NCI-H2081 treated with DMSO at 0.1 percent for 48 hours (cell line): ENCODE measurements at regions not wholly inside any gene's neighbourhood (a gene's known extent, or its start where the extent isn't known, plus 50 kb on each side); places are given as distances from the start of the nearest gene placed in this dataset.
"Not testable (repeated sequence)": the region's sequence is repeated elsewhere in the genome, so short reads cannot be mapped to it uniquely, and the experiment has no call there.

Experiments used
- DNase-seq: peaks from one replicate; lab custom pipeline; 2025; lab: John Stamatoyannopoulos, UW

DNA sequence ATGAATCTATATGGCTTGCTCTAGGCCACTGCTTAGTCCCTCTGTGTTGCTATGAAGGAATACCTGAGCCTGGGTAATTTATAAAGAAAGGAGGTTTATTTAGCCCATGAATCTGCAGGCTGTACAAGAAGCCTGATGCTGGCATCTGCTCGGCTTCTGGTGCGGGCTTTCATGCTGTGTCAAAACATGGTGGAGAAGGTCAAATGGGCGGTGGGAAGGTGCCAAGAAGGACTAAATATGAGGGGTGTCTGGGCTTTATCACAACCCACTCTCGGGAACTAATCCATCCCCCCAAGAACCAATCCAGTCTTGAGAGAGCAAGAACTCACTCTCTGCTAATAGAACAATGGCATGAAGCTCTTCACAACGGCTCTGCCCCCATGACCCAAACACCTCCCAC lies 481.6 kb downstream of the EIPR1 start:
- no peak for DNase-seq

DNA sequence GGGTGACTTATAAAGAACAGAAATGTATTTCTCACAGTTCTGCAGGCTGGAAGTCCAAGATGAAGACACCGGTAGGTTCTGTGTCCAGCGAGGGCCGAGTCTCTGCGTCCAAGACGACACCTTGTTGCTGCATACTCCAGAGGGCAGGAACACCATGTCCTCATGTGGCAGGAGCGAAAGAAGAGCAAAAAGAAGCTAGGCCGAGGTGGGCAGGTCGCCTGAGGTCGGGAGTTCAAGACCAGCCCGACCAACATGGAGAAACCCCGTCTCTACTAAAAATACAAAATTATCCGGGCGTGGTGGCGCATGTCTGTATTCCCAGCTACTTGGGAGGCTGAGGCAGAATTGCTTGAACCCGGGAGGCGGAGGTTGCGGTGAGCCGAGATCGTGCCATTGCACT lies 483.6 kb downstream of the EIPR1 start:
- DNase-seq = not testable (repeated sequence)

DNA sequence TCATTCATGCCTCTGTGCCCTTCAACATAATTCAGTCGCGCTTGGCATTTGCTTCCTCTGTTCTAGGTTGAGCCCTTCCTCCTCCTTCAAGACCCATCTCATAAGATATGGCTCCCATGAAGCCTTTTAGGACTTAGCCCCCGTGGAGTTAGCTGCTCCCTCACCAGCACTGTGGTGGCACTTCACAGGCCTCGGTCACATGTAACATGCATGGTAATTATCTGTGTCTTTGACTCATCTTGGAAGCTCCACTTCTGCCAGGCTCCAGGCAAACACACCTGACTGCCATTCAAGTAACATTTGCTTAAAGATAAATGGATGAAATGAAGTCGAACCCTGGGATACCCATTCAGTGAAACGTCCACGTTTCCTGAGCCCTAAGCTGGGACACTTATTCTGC lies 484.7 kb downstream of the EIPR1 start:
- no peak for DNase-seq

DNA sequence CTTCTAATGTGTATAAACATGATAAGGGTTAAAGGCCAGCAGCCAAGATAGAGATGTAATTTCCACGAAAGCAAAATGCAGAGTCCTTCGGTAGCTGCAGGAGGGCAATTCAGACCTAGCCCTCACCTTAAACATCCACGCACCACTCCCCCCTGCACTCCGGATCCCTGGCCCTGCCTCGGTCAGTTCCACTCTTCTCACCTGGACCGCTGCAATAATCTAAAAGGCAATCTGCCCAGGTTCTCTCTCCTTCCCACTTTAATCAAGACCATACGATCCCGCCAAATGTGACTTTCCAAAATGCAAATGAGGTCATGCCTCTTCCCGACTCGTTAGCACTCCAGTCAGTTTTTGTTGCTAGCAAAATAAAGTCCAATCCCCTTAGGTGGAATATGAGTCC lies 485.2 kb downstream of the EIPR1 start:
- no peak for DNase-seq

DNA sequence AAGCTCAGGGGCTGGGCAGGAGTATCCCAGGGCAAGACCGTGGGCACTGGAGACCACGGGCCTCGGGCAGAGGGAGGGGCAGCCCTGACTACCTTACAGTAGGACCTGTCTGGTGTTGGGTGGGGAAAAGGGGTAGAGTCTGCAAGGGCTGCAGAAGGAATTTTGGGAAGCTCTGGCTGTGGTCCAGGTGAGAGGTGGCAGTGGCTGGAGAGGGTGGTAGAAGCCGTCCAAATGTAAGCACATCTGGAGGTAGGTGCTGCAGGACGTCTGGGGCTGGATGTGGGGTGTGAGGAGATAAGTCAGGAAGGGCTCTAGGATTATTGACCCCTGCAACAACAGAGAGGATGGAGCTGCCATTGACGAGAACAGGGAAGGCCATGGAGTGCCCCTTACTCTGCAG lies 486.7 kb downstream of the EIPR1 start:
- no peak for DNase-seq

DNA sequence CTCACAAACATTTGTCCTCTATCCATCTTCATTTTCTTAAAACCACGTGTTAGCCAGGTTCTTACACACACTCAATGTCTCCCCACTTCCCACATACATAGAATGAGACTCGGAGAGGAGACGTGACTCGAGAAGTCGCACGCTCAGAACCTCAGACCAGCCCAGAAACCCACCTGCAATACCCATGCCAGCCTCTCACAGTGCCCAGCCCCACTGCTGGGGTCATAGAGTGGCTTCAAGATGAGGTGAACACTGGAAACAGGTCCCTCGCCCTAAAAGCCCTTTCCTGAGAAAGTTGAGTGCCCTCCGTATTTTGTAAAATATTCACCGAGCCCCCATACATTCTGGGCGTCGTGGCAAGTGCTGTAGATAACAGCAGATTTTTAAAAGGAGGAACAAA lies 487.4 kb downstream of the EIPR1 start:
- no peak for DNase-seq

DNA sequence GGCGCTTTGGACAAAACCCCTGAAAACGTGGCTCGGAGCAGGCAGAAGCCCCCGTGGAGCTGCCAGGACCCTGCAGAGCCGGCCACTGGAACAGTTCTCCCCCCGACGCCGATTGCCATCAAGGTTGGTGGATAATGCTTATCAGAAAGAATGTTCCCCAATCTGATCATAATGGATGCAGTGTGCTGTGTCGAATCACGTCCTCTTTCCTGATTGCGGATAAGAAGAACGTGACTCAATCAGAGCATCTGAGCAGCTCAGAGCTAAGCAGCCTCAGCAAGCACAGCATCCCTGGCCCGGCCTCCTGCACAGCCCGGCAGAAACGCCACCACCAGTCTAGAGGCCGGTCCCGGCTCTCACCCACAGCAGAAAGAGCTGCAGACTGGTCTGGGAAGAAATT lies 488.0 kb downstream of the EIPR1 start:
- DNase-seq = no peak

DNA sequence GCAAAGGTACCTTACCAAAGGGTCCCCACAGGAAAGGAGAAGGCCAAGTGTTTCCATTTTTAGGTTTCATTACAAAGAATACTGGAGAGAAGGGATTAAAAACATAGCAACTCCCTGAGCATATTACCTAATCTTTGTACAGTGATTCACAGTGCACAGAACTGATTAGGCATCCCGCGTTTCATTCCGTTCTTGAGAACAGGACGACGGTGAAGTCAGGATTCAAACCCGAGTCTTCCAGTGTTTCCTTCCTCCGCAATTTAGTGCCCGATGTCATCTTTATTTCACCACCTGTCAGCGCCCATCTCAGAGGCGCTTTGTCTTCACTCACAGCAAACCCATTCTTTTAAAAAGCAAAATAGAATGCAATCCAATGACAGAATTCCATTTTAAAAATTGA lies 488.5 kb downstream of the EIPR1 start:
- no peak for DNase-seq

DNA sequence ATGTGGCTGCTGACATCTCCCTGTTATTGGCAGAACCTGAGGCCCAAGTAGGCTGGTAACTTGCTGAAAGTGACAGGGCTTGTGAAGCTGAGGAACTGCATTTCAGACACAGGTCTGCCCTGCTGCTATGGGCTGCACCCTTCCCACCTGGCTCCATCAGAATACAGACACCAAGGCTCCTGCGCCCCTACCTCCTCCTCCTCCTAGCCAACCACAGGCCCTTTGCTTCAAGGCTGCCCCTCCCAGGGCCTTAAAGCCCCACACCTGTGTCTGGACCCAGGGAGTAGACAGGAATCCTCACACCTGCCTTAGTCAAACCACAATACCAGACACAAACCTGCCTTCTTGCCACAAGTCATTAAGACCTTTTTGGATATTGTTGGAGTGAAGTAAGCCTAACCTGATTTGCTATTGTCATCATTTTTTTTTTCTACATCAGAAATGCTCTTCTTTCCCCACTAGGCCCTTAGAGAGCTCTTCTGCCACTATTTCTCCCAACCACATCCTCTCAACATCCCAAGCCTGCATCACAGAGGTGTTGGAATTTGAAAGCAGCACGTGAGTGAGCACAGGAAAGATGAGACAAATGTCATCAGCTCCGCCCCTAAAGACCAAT lies 489.7 kb downstream of the EIPR1 start:
- DNase-seq = no peak

DNA sequence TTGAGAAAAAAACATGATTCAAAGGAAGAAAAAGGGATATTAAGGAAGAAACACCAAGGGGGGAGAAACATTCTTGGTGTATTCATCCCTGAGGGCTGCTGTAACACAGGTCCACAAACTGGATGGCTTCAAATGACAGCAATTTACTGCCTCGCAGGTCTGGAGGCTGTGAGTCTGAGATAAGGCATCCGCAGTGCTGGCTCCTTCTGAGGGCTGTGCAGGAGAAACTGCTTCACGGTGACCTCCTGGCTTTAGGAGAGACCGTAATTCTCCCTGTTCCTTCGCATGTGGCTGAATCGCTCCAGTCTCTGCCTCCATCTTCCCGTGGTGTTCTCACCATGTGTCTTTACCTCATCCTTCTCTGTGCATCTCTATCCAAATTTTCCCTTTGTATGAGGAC lies 490.7 kb downstream of the EIPR1 start:
- no peak for DNase-seq

DNA sequence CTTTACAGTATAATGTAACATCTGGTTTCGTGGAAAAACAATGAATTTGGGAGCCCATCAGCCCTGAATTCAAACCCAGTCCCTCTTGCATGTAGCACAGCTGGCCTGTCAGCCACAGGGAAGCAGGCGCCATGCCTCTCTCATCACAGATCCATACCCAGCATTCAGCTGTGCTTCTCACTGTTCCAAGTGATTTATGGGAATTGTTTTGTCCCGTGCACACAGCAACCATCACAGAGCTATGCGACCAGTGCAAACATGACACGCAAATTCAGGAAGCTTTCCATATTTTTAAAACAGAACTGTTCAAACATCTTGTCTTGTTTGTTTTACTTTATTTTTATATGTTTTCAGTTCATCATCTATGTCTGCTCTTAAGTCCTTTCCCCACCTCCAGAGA lies 496.1 kb downstream of the EIPR1 start:
- no peak for DNase-seq

DNA sequence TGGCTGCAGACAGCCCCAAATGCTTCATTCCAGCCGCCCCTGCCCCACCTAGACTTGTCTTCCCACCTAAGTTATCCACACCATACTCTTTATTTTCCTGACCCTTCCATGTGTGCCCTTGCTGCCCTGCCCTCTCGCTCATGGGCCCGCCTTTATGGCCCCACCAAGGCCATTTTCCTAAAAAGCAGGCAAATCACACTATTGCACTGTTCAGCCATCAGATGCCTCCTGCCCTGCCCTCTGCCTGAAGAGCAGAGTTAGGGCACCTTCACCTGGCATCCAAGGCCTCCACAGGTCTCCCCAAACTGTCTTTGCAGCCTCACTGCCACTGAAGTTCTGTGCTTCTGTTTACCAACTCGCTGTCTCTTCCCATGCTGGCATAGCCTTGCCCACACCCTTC lies 496.7 kb downstream of the EIPR1 start:
- no peak for DNase-seq

DNA sequence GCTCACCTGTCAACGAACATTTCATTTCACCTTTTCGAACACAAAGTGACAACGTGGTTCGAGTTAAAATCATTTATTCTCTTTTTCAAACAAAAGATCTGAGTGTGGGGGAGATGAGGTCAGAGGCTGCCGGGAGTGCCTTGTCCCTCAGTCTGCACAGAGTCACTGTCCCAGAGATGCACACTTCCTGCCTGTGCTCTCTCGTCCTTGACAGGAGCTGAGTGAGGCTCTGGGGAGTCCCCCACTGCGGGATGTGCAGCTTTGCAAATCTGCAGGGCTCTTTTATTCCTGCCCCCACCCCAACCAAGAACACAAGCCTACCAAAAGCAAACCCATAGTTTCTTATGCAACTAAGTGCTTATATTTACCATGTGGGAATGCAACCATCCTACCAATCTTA lies 497.8 kb downstream of the EIPR1 start:
- no peak for DNase-seq

DNA sequence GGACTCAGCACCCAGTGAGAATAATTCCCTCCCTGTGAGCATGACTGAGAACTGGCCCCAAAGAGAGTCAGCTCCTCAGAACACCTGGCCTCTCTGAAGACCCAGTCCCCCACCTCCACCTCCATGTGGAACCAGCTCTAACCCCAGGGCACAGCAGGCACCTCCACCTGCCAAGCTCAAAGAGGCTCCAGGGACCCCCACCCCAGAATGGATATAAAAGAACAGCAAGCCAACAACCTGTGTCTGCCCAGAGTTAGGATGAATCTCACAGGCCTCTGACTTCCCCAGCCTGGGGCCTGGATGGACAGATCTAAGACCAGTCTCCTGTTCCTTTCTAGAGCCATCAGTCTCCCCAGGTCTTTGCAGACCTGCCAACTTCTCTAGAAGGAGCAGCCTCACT lies 498.5 kb downstream of the EIPR1 start:
- no peak for DNase-seq

DNA sequence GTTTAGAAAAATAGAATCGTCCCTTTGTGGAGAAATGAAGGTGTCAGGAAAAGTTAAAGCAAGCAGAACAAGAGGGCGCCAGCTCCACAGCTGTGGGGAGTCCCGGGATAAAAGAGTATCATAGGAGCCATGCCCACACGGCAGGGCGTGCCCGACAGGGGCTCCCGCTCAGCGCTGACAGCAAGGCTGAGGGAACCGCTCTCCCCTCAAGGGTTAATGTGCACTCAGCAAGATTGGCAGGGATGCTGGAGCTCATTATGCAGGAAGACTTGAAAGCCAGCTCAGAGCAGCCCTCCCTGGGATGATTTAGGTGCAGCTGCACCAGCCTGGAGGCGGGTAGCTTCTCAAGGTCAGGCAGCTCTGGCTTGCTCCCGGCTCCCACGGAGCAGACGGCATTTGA lies 500.2 kb downstream of the EIPR1 start:
- no peak for DNase-seq

DNA sequence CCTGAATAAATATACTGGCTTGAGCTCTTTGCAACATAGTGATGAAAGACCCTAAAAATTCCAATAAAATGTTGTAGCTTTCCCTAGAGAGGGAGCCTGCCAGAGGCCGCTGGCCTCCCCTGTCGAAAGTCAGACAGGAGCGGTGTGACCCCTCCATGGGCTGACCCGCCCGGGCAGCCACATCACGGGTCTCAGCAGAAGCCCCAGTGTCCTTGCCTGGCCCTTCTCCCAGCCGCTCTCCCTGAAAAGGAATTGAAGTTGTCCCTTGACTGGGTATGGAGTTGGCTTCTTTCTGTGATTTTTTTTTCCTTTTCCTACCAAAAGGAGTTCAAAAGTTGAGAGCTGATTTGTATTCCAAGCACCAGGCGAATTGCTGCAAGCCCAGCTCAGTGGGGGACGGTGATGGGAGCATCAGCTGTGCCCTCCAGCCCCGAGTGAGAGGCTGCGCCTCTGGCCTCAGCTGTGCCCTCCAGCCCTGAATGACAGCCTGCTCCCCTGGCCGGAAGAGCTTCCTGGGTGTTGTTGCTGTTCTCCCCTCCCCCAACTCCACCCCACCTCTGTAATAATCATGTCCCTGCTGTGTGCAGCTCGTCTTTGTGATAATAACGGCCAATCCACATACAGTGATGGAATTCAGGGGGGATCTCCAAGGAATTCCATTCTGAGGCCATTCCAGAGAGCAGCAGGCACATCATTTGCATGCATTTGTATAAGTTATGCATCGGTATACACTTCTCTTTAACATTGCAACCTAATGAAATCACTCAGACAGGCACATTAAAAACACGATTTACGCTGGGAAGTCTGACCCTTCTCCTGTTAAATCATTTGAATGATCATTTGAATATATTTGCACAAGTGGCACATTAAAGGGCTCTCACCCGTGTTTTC lies 501.0 kb downstream of the EIPR1 start:
- DNase-seq = no peak

DNA sequence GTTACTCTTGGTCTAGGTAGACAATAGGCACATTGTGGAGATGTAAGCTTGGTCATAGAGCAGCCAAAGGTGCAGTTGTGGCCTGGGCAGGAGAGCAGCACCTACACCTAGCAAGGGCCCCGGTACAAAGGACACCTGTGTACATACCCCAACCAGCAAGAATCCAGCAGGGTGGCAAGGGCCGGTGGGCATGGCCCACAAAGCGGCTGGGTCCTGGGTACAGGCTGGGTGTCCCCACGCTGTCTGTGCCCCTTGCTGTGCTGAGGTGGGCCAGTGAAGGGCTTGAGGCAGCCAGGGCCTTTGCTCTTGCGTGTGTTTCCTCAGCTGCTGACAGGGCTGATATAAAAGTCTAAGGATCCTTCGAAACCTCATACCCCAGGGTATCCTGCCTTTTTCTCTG lies 501.8 kb downstream of the EIPR1 start:
- DNase-seq = no peak

DNA sequence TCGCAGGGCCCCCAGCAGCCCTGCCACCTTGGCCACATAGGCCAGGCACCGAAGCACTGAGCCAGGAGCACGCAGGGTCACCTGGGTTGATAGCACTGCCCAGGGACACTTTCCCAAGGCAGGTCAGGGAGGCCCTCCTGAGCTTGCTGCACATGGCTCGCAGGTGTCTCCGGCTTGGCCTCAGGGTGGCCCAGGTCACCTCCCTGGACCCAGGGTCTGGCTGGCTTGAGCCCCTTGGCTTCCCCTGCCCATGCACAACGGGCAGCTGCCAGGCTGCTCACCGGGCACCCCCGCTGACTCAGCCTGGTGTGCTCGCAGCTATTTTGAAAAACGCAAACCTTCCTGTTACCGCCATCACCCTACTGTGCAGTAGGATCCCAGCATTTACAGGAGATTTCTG lies 502.3 kb downstream of the EIPR1 start:
- no peak for DNase-seq

DNA sequence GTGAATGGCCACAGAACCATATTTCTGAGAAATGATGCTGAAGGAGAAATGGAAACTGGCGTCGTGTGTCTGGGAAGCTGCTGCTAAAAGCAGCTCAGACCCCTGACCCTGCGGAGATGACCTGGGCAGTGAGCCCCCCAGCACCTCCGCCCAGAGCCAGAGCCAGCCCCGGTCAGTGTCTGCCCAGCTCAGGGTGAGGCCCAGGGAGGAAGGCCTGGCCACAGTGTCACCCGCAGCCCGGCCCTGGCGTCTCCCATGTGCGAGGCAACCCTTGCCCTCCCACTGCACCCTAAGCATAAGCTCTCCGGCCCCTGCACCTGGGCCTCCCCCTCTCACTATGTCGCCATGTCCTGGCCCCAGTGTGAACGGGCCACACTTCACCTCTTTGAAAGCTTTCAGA lies 502.8 kb downstream of the EIPR1 start:
- DNase-seq = no peak

DNA sequence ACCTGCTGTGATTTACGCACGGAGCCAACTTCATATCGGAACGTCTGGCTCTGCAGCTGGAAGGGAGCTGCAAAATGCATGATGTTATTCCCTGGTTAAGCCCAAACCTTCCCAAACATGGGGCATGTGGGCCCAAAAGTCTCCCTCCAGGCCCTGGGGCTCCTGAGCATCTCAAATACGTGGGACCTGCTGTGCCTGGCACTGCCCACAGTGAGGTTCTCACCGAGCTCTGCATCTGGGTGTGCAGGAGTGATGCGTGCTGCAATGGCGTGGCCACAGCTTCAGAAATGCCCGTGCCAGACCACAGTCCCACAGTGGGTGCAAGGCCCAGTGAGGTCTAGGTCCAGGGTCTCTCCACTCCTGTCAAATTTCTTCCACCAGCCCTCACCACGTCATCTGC lies 503.3 kb downstream of the EIPR1 start:
- DNase-seq = no peak

DNA sequence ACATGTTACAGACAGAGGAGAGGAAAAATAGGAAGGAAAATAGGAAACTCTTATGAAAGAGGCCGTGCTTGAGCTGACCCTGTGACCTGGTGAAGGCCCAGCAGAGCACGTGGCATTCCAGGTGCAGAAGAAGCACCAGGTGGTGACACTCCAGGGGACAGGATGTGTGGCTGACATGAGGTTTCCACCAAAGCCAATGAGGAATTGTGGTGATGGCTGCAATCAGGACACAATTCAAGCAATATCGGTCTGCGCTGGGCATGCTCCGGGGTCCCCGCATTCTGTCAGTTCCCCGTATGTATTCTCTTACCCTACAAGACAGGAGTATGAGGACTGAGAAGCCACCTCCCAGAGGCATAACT lies 504.2 kb downstream of the EIPR1 start:
- DNase-seq = no peak

DNA sequence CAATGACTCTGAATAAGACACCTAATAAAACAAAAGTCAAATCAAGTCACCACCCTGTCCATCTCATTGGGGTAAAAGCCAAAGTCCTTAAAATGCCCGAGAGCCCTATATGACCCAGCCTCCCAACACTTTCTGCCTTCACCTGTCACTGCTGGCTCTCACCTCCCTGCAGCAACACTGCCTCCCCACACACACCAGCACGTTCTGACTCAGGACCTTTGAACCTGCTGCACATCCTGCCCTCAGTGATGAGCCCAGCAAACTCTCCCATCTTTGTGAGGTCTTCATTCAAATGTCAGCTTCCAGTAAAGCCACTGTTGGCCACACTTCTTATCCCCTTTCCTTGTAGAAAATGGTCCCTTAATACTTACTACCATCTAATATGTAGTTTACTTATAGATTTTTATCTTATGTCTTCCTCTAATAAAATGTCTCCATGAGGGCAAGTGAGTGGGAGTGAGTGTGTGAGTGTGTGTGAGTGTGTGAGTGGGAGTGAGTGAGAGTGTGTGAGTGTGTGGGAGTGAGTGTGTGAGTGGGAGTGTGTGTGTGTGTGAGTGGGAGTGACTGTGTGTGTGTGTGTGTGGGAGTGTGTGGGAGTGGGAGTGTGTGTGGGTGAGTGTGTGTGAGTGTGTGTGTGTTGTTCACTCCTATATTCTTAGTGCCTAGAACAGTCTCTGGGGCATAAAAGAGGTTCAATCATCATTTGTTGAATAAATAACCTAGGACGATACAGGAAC lies 504.7 kb downstream of the EIPR1 start:
- no peak for DNase-seq

DNA sequence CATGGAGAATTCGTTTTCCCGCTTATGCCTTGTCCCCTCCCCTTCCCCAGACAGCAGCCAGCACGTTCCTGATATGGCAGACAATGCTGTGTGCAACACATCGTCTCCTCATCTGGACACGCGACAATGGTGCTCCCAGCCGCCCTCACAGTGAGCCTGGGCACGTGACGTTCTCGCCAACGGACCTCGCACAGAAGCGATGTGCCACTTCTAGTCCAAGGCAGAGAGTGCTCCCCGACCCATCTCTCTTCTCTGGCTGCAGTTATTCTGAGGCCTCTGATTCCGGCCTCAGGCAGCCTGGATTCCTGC lies 505.4 kb downstream of the EIPR1 start:
- no peak for DNase-seq
